Cardiac fibroblast (primary cell): ENCODE measurements at regions not wholly inside any gene's neighbourhood (a gene's known extent, or its start where the extent isn't known, plus 50 kb on each side); places are given as distances from the start of the nearest gene placed in this dataset.
A peak's percentile ranks its signal among the peaks of the same experiment; 100 is the strongest.

Source experiments
- DNase-seq, 2 donors: peaks; one replicate each; pipeline versions ENCODE4 v3.0.0 to v3.0.0-alpha.2; 2010; ENCODE audit warnings: low read depth in 2 of 2
- H3K4me3 ChIP-seq, 2 donors: replicated peaks in 1 of 2; 1 replicate in 1 of 2; 2 replicates in 1 of 2; pipeline ENCODE4 v1.5.1; 2011; ENCODE audit warnings: low read depth in 2 of 2, low read length in 2 of 2, mild to moderate bottlenecking in 2 of 2, moderate library complexity in 1 of 2
- TF ChIP-seq, protein P1 (sequence below): IDR thresholded peaks from one replicate; pipeline ENCODE4 v1.5.1; 2011; ENCODE audit warnings: low read depth, mild to moderate bottlenecking, low read length, inconsistent platforms

- TF ChIP-seq, protein P1, sequence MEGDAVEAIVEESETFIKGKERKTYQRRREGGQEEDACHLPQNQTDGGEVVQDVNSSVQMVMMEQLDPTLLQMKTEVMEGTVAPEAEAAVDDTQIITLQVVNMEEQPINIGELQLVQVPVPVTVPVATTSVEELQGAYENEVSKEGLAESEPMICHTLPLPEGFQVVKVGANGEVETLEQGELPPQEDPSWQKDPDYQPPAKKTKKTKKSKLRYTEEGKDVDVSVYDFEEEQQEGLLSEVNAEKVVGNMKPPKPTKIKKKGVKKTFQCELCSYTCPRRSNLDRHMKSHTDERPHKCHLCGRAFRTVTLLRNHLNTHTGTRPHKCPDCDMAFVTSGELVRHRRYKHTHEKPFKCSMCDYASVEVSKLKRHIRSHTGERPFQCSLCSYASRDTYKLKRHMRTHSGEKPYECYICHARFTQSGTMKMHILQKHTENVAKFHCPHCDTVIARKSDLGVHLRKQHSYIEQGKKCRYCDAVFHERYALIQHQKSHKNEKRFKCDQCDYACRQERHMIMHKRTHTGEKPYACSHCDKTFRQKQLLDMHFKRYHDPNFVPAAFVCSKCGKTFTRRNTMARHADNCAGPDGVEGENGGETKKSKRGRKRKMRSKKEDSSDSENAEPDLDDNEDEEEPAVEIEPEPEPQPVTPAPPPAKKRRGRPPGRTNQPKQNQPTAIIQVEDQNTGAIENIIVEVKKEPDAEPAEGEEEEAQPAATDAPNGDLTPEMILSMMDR, result peak; percentile 45
- H3K4me3 ChIP-seq, result no peak overlapping the region
- DNase-seq, result peak; percentile 20 to 40
Observed at GRCh38 chr14:21987937-21988336, 314.3 kb upstream of the OR4E1 start.

DNA sequence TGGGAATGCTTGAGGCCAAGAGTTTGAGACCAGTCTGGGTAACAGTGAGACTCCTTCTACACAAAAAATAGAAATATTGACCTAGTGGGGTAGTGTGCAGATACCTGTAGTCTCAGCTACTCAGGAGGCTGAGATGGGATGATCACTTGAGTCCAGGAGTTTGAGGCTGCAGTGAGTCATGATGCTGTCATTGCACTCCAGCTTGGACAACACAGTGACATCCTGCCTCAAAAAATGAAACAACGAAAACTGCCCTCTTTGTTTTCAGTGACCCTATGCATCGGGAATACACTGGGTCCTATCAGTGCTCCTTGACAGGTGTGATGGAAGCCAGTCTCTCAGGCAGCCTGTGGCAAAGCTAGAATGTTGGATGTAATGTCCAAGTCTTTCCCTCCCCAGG, 311.5 kb upstream of the OR4E1 start:
- DNase-seq, result no peak
- H3K4me3 ChIP-seq, result no peak overlapping the region
- TF ChIP-seq, protein P1, result no peak

DNA sequence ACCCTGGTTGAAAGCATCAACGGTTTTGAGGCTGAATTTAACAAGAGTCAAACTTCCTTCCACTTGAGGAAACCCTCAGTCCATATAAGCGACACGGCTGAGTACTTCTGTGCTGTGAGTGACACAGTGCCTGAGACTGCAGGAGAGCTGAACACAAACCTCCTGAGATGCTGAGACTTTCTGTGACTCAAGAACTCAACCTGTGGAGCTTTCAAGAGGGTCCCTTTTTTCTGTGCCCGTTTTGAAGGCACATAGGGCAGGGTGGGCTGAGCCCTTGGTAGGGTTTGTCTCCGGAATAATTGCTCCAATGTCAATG, 305.3 kb upstream of the OR4E1 start:
- no peak overlapping the region for H3K4me3 ChIP-seq
- DNase-seq, result no peak
- TF ChIP-seq, protein P1, result no peak

- no peak overlapping the region for H3K4me3 ChIP-seq
- peak; percentile 15 to 21 for DNase-seq
- TF ChIP-seq, protein P1, result peak; percentile 65
Observed at GRCh38 chr14:21978184-21978998, 304.8 kb upstream of the OR4E1 start.

- TF ChIP-seq, protein P1, result no peak
- H3K4me3 ChIP-seq, result no peak overlapping the region
- DNase-seq, result no peak
Observed at GRCh38 chr14:21974741-21975140, 301.1 kb upstream of the OR4E1 start.

DNA sequence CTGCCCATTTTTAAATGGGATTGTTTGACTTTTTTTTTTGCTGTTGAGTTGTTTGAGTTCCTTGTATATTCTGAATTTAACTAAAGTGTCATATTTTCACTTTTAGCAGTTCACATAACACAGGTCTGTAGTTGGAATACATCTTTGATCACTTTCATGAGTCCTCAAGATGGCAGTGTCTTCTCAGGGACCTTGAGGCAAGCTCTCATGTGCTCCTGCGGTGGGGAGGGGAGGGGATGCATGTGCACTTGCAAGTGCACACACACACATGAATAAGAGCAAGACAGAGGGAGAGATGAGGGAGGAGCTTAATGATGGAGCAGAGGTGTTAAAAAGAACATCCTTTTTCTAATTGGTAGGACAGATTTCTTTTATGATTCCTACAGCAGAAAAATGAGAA, 291.4 kb upstream of the OR4E1 start:
- TF ChIP-seq, protein P1, result no peak
- DNase-seq, result no peak
- no peak overlapping the region for H3K4me3 ChIP-seq

- DNase-seq, result no peak
- TF ChIP-seq, protein P1, result no peak
- no peak overlapping the region for H3K4me3 ChIP-seq
Observed at GRCh38 chr14:21964180-21964579, 290.6 kb upstream of the OR4E1 start.
